PFSK-1 (cell line): ENCODE measurements at regions not wholly inside any gene's neighbourhood (a gene's known extent, or its start where the extent isn't known, plus 50 kb on each side); places are given as distances from the start of the nearest gene placed in this dataset.

Source experiments
- FOXP2 ChIP-seq: optimal IDR thresholded peaks from 2 replicates; pipeline ENCODE3; 2011; ENCODE audit warnings: borderline replicate concordance, control low read depth, inconsistent platforms; ENCODE audit not compliant: insufficient read depth; ENCODE audit errors: extremely low read length, extremely low read depth
- POLR2AphosphoS5 ChIP-seq: IDR thresholded peaks from 2 replicates; pipeline ENCODE4 v1.6.1; 2012; ENCODE audit warnings: low read depth, mild to moderate bottlenecking, control low read depth, low read length, moderate library complexity
- SIN3A ChIP-seq: IDR thresholded peaks from 2 replicates; pipeline ENCODE4 v1.6.1; 2012; ENCODE audit warnings: mild to moderate bottlenecking, low read length, moderate library complexity, borderline replicate concordance; ENCODE audit not compliant: insufficient read depth
- TAF1 ChIP-seq: IDR thresholded peaks from 2 replicates; pipeline ENCODE4 v1.6.1; 2012; ENCODE audit warnings: low read length, control low read depth, borderline replicate concordance; ENCODE audit not compliant: insufficient read depth
- TF ChIP-seq, protein P1 (sequence below), 2 experiments: IDR thresholded peaks; 2 replicates each; pipeline versions ENCODE4 v1.6.1 to v1.8.0; 2011 to 2012; ENCODE audit warnings: low read depth in 2 of 2, low read length in 2 of 2, control low read depth in 1 of 2, inconsistent platforms in 1 of 2, mild to moderate bottlenecking in 1 of 2, moderate library complexity in 1 of 2; ENCODE audit not compliant: insufficient read depth in 1 of 2

GRCh38 chr2:29974086-29974485, 52.7 kb upstream of the ALK start:
- TF ChIP-seq, protein P1, sequence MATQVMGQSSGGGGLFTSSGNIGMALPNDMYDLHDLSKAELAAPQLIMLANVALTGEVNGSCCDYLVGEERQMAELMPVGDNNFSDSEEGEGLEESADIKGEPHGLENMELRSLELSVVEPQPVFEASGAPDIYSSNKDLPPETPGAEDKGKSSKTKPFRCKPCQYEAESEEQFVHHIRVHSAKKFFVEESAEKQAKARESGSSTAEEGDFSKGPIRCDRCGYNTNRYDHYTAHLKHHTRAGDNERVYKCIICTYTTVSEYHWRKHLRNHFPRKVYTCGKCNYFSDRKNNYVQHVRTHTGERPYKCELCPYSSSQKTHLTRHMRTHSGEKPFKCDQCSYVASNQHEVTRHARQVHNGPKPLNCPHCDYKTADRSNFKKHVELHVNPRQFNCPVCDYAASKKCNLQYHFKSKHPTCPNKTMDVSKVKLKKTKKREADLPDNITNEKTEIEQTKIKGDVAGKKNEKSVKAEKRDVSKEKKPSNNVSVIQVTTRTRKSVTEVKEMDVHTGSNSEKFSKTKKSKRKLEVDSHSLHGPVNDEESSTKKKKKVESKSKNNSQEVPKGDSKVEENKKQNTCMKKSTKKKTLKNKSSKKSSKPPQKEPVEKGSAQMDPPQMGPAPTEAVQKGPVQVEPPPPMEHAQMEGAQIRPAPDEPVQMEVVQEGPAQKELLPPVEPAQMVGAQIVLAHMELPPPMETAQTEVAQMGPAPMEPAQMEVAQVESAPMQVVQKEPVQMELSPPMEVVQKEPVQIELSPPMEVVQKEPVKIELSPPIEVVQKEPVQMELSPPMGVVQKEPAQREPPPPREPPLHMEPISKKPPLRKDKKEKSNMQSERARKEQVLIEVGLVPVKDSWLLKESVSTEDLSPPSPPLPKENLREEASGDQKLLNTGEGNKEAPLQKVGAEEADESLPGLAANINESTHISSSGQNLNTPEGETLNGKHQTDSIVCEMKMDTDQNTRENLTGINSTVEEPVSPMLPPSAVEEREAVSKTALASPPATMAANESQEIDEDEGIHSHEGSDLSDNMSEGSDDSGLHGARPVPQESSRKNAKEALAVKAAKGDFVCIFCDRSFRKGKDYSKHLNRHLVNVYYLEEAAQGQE (IDR thresholded peaks at IDR 0.05; ENCODE audit: insufficient read depth in 1 of 2, low read depth in 2 of 2, low read length in 2 of 2), result no peak
- TF ChIP-seq TAF1, result no peak
- TF ChIP-seq SIN3A, result no peak
- TF ChIP-seq FOXP2, result no peak
- no peak for TF ChIP-seq POLR2AphosphoS5

DNA sequence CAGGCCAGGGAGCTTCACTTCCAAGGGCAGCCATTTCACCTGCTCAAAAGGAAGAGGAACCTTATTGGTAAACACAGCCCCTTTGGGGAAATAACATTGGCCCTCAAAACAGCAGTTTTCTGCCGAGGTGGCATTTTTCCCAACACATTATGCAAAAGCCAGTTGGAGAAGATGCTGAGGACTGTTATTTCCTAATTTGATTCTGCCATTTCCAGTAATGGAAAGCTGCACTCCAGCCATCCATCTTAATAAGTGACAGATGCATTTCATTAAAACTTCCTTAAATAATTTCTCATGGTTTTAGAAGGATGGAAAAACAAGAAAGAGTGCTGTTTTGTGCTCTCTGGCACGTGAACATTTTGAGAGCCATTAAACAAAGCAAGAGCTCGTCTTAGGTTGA, 55.9 kb upstream of the ALK start:
- TF ChIP-seq, protein P1 (IDR thresholded peaks at IDR 0.05; ENCODE audit: insufficient read depth in 1 of 2, low read depth in 2 of 2, low read length in 2 of 2), result no peak

- no peak for TF ChIP-seq POLR2AphosphoS5
- TF ChIP-seq TAF1, result no peak
- TF ChIP-seq FOXP2, result no peak
- TF ChIP-seq, protein P1 (IDR thresholded peaks at IDR 0.05; ENCODE audit: insufficient read depth in 1 of 2, low read depth in 2 of 2, low read length in 2 of 2), result no peak
- TF ChIP-seq SIN3A, result no peak
These were observed 60.0 kb upstream of the ALK start for GRCh38 chr2:29981402-29981801.

DNA sequence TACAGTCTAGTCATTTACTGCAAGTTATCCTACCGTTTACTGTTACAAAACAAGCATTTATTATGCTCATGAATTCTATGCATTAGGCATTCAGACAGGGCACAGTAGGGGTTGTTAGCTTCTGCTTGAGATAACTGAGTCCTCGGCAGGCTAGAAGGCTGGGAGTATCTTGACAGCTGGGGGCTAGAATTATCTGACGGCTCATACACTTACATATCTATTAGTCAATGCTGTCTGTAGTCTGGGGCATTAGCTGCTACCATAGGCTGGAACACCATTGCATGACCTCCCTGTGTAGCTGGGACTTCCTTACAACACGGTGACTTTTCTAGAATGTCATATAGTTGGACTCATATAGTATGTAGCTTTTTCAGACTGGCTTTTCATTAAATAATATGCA, 61.9 kb upstream of the ALK start:
- TF ChIP-seq SIN3A (no peak), POLR2AphosphoS5 (no peak), FOXP2 (no peak), TAF1 (no peak)
- TF ChIP-seq, protein P1 (IDR thresholded peaks at IDR 0.05; ENCODE audit: insufficient read depth in 1 of 2, low read depth in 2 of 2, low read length in 2 of 2), result no peak

- TF ChIP-seq TAF1, result no peak
- no peak for TF ChIP-seq SIN3A
- TF ChIP-seq, protein P1 (IDR thresholded peaks at IDR 0.05; ENCODE audit: insufficient read depth in 1 of 2, low read depth in 2 of 2, low read length in 2 of 2), result no peak
- TF ChIP-seq POLR2AphosphoS5, result no peak
- TF ChIP-seq FOXP2, result no peak
These were observed 65.8 kb upstream of the ALK start for GRCh38 chr2:29987146-29987545.
